ENCODE measurements at regions not wholly inside any gene's neighbourhood (a gene's known extent, or its start where the extent isn't known, plus 50 kb on each side); places are given as distances from the start of the nearest gene placed in this dataset.
"Not testable (repeated sequence)": the region's sequence is repeated elsewhere in the genome, so short reads cannot be mapped to it uniquely, and the experiment has no call there.

DNA sequence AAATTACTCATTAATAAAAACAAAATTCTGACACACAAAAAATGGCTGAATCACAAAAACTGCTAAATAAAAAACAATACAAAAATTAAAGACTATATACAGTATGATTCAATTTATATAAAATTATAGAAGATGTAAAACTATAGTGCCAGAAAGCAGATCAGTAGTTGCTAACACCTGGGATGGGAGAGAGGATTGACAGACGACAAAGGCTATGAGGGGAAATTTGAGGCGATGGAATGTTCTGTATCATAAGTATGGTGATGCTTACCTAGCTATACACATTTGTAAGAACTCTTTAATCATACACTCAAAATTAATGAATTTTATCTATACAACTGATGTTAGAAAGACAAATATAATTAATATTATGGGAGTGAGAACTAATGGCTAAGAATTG, 247.9 kb upstream of the GJE1 start:
- Histone ChIP-seq H3K36me3 (no peaks in the 10 kb centered on the region), H3K27ac (no peak overlapping the region), H3K4me3 (no peak overlapping the region), H3K9me3 (peaks cover 0 to 28% of the 10 kb centered on the region in 2 donors), H3K4me1 (no peaks in the 10 kb centered on the region), H3K27me3 (no peaks in the 10 kb centered on the region)
- no peak for TF ChIP-seq CTCF (IDR thresholded peaks at IDR 0.05)
- no peak for DNase-seq (ENCODE audit: low spot score)

DNA sequence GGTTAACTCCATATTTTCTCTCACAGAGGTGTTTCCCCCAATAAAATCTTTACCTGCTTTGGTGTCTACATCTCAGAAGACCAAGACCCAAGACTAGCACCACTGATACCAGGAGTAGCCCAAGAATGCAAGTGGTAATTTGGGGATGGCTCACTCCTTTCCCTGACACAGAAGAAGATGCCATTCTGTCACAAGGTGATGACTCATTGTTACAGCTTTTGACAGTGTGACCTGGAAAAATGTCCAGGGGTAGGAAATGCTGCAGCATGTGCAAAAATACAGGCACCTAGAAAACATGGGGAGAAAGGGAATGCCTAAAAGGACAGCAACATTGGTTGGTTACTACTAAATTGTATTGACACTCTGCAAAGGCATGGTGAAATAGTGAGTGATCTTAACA, 254.0 kb upstream of the GJE1 start:
- no peaks in the 10 kb centered on the region for H3K36me3 ChIP-seq
- no peaks in the 10 kb centered on the region for H3K4me1 ChIP-seq
- peaks cover 0 to under 1% of the 10 kb centered on the region in 2 donors for H3K27me3 ChIP-seq
- H3K27ac ChIP-seq = no peak overlapping the region
- no peak for DNase-seq (ENCODE audit: low spot score)
- TF ChIP-seq CTCF (IDR thresholded peaks at IDR 0.05) = no peak
- H3K4me3 ChIP-seq = no peak overlapping the region
- H3K9me3 ChIP-seq = no peaks in the 10 kb centered on the region

- no peaks in the 10 kb centered on the region for H3K36me3 ChIP-seq
- no peak overlapping the region for H3K27ac ChIP-seq
- peaks cover 0 to 3% of the 10 kb centered on the region in 2 donors for H3K27me3 ChIP-seq
- no peaks in the 10 kb centered on the region for H3K4me1 ChIP-seq
- no peak for DNase-seq (ENCODE audit: low spot score)
- H3K9me3 ChIP-seq = no peaks in the 10 kb centered on the region
- H3K4me3 ChIP-seq = no peak overlapping the region
- TF ChIP-seq CTCF (IDR thresholded peaks at IDR 0.05) = no peak
Observed at GRCh38 chr6:141877275-141877983, 255.3 kb upstream of the GJE1 start.

DNA sequence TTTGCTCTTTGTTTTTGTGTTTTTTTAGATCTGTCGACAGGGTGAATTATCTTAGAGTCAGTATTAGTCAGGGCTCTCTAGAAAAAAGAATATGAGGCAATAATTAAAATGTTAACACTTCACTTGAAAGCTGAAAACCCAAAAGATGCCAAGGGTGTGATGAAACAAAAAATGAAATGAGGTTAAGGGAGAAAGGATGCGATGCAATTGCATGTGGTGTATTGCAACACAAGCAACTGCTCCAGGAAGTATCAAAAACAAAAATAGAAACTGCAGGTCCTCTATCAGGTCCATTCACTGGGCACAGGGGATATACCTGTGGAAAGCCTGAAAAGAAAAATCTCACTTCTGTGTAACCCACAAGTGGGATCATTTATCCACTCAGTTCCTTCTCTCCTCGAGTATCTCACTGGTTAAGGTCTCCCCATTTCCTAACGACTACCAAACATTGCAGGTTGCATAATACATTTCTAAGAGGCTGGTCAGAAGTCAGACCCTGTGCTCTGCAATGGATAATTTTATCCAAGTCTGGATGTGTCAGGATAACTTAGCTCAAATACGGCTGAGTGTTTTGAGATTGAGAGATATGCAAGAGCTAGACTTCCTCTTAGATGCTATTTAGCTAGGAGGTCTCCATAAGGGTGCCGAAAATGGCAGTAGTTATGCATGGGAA, 257.7 kb upstream of the GJE1 start:
- TF ChIP-seq CTCF (IDR thresholded peaks at IDR 0.05) = no peak
- no peaks in the 10 kb centered on the region for H3K36me3 ChIP-seq
- H3K4me3 ChIP-seq = no peak overlapping the region

GRCh38 chr6:141869509-141869908, 263.2 kb upstream of the GJE1 start:
- not testable (repeated sequence) for H3K27ac ChIP-seq; H3K4me3 ChIP-seq; H3K4me1 ChIP-seq; H3K36me3 ChIP-seq; H3K9me3 ChIP-seq; H3K27me3 ChIP-seq; DNase-seq (ENCODE audit: low spot score)

More for the DNA sequence above, 257.7 kb upstream of the GJE1 start:
- Histone ChIP-seq H3K27ac (no peak overlapping the region), H3K27me3 (peaks cover 0 to 3% of the 10 kb centered on the region in 2 donors), H3K9me3 (no peaks in the 10 kb centered on the region), H3K4me1 (no peaks in the 10 kb centered on the region)
- DNase-seq (ENCODE audit: low spot score) = no peak

DNA sequence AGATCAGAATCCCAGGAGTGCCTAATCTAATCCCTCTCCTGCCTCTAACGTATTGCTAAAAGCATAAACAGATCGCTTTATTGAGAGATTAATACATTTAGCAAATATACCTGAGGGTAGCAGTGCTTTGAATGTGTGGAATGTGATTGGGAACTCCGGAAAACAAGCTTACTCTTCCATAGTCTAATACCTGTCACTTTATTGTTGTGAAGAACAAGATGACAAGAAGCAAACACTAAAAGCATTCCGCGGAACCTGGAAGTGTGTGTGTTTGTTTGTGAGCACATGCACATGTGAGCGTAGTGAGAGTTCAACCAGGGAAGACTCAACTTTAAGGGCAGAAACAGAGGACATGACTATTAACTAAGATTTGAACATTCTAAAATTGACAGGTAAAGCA, 265.0 kb upstream of the GJE1 start:
- H3K36me3 ChIP-seq = no peaks in the 10 kb centered on the region
- H3K9me3 ChIP-seq = no peaks in the 10 kb centered on the region
- H3K4me3 ChIP-seq = no peak overlapping the region
- no peak for TF ChIP-seq CTCF (IDR thresholded peaks at IDR 0.05)
- H3K4me1 ChIP-seq = no peaks in the 10 kb centered on the region
- H3K27ac ChIP-seq = no peak overlapping the region
- H3K27me3 ChIP-seq = no peaks in the 10 kb centered on the region
- DNase-seq (ENCODE audit: low spot score) = no peak

Data from right atrium auricular region (tissue), 2 donors.